ENCODE measurements at regions not wholly inside any gene's neighbourhood (a gene's known extent, or its start where the extent isn't known, plus 50 kb on each side); places are given as distances from the start of the nearest gene placed in this dataset.

DNA sequence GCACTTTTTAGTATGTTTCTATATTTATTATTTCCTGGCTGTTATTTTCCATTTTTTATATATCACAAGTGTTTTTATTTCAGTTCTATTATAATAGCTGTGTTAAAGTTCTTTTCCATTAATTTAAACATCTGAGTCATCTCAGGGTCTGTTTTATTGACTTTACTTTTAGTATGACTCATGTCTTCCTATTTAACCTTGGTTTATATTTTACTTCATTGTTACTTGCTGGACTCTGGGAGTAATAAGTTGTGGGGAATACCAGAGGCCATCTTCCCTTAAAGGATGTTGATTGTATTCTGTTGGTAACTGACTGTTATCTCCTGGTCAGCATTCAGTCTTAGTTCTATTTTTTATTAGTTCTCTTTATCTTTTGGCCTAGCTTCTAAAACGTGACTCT is 1508.2 kb downstream of the CDH11 start:
- TF ChIP-seq, protein P1, sequence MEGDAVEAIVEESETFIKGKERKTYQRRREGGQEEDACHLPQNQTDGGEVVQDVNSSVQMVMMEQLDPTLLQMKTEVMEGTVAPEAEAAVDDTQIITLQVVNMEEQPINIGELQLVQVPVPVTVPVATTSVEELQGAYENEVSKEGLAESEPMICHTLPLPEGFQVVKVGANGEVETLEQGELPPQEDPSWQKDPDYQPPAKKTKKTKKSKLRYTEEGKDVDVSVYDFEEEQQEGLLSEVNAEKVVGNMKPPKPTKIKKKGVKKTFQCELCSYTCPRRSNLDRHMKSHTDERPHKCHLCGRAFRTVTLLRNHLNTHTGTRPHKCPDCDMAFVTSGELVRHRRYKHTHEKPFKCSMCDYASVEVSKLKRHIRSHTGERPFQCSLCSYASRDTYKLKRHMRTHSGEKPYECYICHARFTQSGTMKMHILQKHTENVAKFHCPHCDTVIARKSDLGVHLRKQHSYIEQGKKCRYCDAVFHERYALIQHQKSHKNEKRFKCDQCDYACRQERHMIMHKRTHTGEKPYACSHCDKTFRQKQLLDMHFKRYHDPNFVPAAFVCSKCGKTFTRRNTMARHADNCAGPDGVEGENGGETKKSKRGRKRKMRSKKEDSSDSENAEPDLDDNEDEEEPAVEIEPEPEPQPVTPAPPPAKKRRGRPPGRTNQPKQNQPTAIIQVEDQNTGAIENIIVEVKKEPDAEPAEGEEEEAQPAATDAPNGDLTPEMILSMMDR (IDR thresholded peaks at IDR 0.05; ENCODE audit: poor library complexity, severe bottlenecking): no peak
- TF ChIP-seq, protein P2, sequence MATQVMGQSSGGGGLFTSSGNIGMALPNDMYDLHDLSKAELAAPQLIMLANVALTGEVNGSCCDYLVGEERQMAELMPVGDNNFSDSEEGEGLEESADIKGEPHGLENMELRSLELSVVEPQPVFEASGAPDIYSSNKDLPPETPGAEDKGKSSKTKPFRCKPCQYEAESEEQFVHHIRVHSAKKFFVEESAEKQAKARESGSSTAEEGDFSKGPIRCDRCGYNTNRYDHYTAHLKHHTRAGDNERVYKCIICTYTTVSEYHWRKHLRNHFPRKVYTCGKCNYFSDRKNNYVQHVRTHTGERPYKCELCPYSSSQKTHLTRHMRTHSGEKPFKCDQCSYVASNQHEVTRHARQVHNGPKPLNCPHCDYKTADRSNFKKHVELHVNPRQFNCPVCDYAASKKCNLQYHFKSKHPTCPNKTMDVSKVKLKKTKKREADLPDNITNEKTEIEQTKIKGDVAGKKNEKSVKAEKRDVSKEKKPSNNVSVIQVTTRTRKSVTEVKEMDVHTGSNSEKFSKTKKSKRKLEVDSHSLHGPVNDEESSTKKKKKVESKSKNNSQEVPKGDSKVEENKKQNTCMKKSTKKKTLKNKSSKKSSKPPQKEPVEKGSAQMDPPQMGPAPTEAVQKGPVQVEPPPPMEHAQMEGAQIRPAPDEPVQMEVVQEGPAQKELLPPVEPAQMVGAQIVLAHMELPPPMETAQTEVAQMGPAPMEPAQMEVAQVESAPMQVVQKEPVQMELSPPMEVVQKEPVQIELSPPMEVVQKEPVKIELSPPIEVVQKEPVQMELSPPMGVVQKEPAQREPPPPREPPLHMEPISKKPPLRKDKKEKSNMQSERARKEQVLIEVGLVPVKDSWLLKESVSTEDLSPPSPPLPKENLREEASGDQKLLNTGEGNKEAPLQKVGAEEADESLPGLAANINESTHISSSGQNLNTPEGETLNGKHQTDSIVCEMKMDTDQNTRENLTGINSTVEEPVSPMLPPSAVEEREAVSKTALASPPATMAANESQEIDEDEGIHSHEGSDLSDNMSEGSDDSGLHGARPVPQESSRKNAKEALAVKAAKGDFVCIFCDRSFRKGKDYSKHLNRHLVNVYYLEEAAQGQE (IDR thresholded peaks at IDR 0.05; ENCODE audit: borderline replicate concordance): no peak
- TF ChIP-seq EP300 (conservative IDR thresholded peaks at IDR 0.05; ENCODE audit: poor library complexity, severe bottlenecking) (no peak), POLR2AphosphoS5 (IDR thresholded peaks at IDR 0.05) (no peak), SMC3 (conservative IDR thresholded peaks at IDR 0.05; ENCODE audit: poor library complexity) (no peak), RAD21 (conservative IDR thresholded peaks at IDR 0.05) (no peak), MXI1 (conservative IDR thresholded peaks at IDR 0.05; ENCODE audit: poor library complexity, severe bottlenecking) (no peak), EZH2 (IDR thresholded peaks at IDR 0.05; ENCODE audit: borderline replicate concordance, insufficient read depth, low read length, poor library complexity, severe bottlenecking) (no peak), TAF1 (IDR thresholded peaks at IDR 0.05; ENCODE audit: low read depth) (no peak)
